Endodermal cell (in vitro differentiated cells): ENCODE measurements at regions not wholly inside any gene's neighbourhood (a gene's known extent, or its start where the extent isn't known, plus 50 kb on each side); places are given as distances from the start of the nearest gene placed in this dataset.

Experiments used
- DNase-seq: peaks from one replicate; pipeline ENCODE4 v3.0.0-alpha.2; 2017
- H3K27ac ChIP-seq: 2 replicates; pipeline ENCODE4 v1.5.1; 2013; ENCODE audit warnings: mild to moderate bottlenecking, low read depth, low read length, moderate library complexity
- H3K27me3 ChIP-seq: 2 replicates; pipeline ENCODE4 v1.6.1; 2013; ENCODE audit warnings: mild to moderate bottlenecking, low read length, moderate library complexity; ENCODE audit not compliant: insufficient read depth, control insufficient read depth, poor library complexity, severe bottlenecking
- H3K36me3 ChIP-seq: 2 replicates; pipeline ENCODE4 v1.7.0; 2013; ENCODE audit warnings: mild to moderate bottlenecking, low read length, moderate library complexity; ENCODE audit not compliant: control insufficient read depth, insufficient read depth
- H3K4me1 ChIP-seq: one replicate; pipeline ENCODE4 v1.7.0; 2013; ENCODE audit warnings: low read length; ENCODE audit not compliant: control insufficient read depth, insufficient read depth
- H3K4me3 ChIP-seq: 2 replicates; pipeline ENCODE4 v1.5.1; 2013; ENCODE audit warnings: mild to moderate bottlenecking, low read length, moderate library complexity
- H3K9ac ChIP-seq: 2 replicates; pipeline ENCODE4 v1.6.1; 2013; ENCODE audit warnings: mild to moderate bottlenecking, low read length, moderate library complexity; ENCODE audit not compliant: poor library complexity, severe bottlenecking; ENCODE audit errors: extremely low read depth
- H3K9me3 ChIP-seq: 2 replicates; pipeline ENCODE4 v1.6.1; 2013; ENCODE audit warnings: mild to moderate bottlenecking, low read length, moderate library complexity; ENCODE audit not compliant: control insufficient read depth
- H3K27ac Mint-ChIP-seq: 2 replicates; pipeline ENCODE4 v1.8.0; 2020; ENCODE audit warnings: mixed read lengths
- H3K27me3 Mint-ChIP-seq: 2 replicates; pipeline ENCODE4 v1.8.0; 2021; ENCODE audit warnings: mild to moderate bottlenecking, mixed read lengths; ENCODE audit not compliant: insufficient read depth
- H3K36me3 Mint-ChIP-seq: 2 replicates; pipeline ENCODE4 v1.8.0; 2020; ENCODE audit warnings: low read depth, mixed read lengths
- H3K4me1 Mint-ChIP-seq: 2 replicates; pipeline ENCODE4 v1.8.0; 2020; ENCODE audit warnings: mixed read lengths
- H3K4me3 Mint-ChIP-seq: 2 replicates; pipeline ENCODE4 v1.8.0; 2020; ENCODE audit warnings: mild to moderate bottlenecking, moderate library complexity, mixed read lengths
- H3K9me3 Mint-ChIP-seq: 2 replicates; pipeline ENCODE4 v1.8.0; 2020; ENCODE audit warnings: mild to moderate bottlenecking, mixed read lengths
- WGBS, 2 experiments: methylation state at CpG; one replicate each; pipeline versions ENCODE4 v1.1.5 to v1.1.7; 2013; ENCODE audit warnings: missing lambda C conversion rate in 2 of 2, mixed read lengths in 1 of 2; ENCODE audit not compliant: insufficient coverage in 1 of 2, insufficient read length in 1 of 2; 5-methylcytosine and 5-hydroxymethylcytosine counted together
- TF ChIP-seq, protein P1 (sequence below): fragments of 200-600 bp; sonication (generic); conservative IDR thresholded peaks from 2 replicates; pipeline ENCODE4 v1.5.0; 2021; ENCODE audit warnings: antibody characterized with exemption, mild to moderate bottlenecking

DNA sequence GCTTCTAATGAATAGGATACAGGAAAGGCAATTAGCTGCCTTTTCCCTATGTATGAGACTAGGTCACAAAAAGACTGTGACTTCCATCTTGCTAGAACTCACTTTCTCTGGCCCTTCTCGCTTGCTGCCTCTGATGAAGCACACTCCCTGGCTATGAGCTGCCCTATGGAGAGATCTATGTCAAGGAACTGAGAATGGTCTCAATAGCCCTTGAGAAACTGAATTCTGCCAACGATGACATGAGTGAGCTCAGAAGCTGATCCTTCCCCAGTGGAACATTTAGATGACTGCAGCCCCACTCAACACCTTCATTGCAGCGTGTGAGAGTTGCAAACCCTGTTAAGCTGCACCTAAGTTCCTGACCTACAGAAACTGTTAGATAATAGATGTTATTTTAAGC lies 309.8 kb downstream of the COG6 start:
- DNase-seq: no peak
- TF ChIP-seq, protein P1, sequence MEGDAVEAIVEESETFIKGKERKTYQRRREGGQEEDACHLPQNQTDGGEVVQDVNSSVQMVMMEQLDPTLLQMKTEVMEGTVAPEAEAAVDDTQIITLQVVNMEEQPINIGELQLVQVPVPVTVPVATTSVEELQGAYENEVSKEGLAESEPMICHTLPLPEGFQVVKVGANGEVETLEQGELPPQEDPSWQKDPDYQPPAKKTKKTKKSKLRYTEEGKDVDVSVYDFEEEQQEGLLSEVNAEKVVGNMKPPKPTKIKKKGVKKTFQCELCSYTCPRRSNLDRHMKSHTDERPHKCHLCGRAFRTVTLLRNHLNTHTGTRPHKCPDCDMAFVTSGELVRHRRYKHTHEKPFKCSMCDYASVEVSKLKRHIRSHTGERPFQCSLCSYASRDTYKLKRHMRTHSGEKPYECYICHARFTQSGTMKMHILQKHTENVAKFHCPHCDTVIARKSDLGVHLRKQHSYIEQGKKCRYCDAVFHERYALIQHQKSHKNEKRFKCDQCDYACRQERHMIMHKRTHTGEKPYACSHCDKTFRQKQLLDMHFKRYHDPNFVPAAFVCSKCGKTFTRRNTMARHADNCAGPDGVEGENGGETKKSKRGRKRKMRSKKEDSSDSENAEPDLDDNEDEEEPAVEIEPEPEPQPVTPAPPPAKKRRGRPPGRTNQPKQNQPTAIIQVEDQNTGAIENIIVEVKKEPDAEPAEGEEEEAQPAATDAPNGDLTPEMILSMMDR: no peak

DNA sequence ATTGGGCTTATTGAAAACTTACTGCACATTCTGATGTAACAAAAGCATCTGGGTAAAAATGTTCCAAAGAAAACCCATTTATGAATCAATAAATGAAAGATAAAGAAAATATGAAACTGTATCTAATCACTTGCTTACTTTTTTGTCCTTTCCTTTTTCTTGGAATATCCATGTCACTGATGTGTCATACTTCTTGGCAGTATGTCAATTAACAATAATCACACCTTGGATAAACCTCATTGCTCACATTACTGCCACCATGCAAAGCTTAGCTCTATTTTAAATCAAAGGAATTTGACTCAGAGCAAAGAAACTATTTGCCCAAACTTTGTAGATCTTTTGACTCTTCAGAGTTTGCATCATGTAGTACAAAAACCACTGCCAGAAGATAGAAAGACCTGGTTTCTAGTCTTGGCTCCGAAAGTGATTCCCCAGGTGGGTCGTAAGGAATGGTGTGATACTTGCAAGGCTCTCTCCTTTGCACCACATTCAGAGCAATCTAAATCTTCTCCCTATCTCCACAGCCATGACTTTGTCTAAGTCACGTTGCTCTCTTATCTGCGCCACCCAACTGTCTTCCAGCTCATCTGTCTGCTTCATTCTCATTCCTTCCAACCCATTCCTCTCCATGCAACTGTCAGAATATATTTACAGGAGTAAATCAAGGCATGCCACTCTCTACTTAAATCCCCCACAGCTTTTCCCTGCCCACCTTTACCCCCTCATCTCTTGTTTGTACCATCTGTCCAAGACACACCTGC lies 311.9 kb downstream of the COG6 start:
- 85 to 100% methylated on average over 4 of the region's 4 CpGs for WGBS, 2 experiments

More for the DNA sequence above, 309.8 kb downstream of the COG6 start:
- Histone ChIP-seq H3K27ac (no peak overlapping the region), H3K36me3 (no peaks in the 10 kb centered on the region), H3K27me3 (no peaks in the 10 kb centered on the region), H3K9ac (no peak overlapping the region), H3K9me3 (no peaks in the 10 kb centered on the region), H3K4me1 (no peaks in the 10 kb centered on the region), H3K4me3 (no peak overlapping the region)
- H3K27me3 Mint-ChIP-seq: peaks cover 1% of the 10 kb centered on the region
- H3K4me1 Mint-ChIP-seq: no peaks in the 10 kb centered on the region
- no peaks in the 10 kb centered on the region for H3K36me3 Mint-ChIP-seq
- no peaks in the 10 kb centered on the region for H3K9me3 Mint-ChIP-seq
- no peak overlapping the region for H3K4me3 Mint-ChIP-seq
- 94 to 97% methylated on average over 3 of the region's 3 CpGs for WGBS, 2 experiments
- no peak overlapping the region for H3K27ac Mint-ChIP-seq

DNA sequence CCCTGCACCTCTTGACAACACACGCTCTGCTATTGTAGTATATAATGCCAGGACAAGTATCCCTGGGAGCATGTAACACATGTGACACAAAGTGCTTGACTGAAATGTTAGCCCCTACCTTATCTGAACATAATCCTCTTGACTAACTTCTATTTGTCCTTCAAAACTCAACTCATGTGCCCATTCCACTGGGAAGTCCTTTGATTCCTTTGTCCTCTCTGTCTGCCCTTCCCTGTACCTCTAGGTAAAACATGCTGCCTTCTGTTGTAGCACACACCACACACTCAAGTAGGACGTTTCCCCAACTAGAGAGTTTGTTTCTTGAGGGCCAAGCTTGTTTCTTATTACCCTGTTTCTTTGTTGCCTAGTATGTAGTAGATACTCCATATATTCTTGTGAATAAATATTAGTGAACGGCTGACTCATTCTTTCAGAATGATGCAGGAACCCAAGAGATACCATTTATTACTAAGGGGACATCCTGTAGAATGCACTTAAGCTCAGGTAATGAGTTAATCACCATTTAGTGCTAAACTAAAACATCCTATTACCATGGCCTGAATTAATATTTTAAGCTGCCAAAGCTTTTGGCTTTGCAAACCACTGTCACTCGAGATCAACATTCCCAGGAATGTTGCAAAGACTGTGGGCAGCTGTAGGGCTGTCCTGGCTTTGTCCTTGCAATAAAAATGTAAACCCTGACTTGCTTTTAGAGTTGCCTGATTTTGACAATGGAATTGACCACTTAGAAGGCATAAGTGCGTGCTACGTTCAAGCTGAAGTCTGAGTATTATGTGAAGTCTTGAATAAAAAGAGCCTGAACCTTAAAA lies 313.4 kb downstream of the COG6 start:
- Histone ChIP-seq H3K9me3 (no peaks in the 10 kb centered on the region), H3K27me3 (no peaks in the 10 kb centered on the region), H3K27ac (no peak overlapping the region), H3K4me3 (no peak overlapping the region), H3K36me3 (no peaks in the 10 kb centered on the region), H3K4me1 (no peaks in the 10 kb centered on the region), H3K9ac (no peak overlapping the region)
- Mint-ChIP-seq H3K4me3 (no peak overlapping the region), H3K9me3 (no peaks in the 10 kb centered on the region), H3K27ac (no peak overlapping the region), H3K4me1 (no peaks in the 10 kb centered on the region), H3K27me3 (peaks cover 1% of the 10 kb centered on the region), H3K36me3 (no peaks in the 10 kb centered on the region)
- TF ChIP-seq, protein P1: no peak
- DNase-seq: no peak
- 96 to 100% methylated on average over 4 to 6 of the region's 6 CpGs for WGBS, 2 experiments

More for the DNA sequence above, 311.9 kb downstream of the COG6 start:
- TF ChIP-seq, protein P1: no peak
- Histone ChIP-seq H3K36me3 (no peaks in the 10 kb centered on the region), H3K9ac (no peak overlapping the region), H3K27me3 (no peaks in the 10 kb centered on the region), H3K9me3 (no peaks in the 10 kb centered on the region), H3K4me3 (no peak overlapping the region), H3K4me1 (no peaks in the 10 kb centered on the region), H3K27ac (no peak overlapping the region)
- Mint-ChIP-seq H3K4me1 (no peaks in the 10 kb centered on the region), H3K36me3 (no peaks in the 10 kb centered on the region), H3K27ac (no peak overlapping the region), H3K27me3 (peaks cover 1% of the 10 kb centered on the region), H3K4me3 (no peak overlapping the region), H3K9me3 (no peaks in the 10 kb centered on the region)
- DNase-seq: no peak
